ENCODE measurements at regions not wholly inside any gene's neighbourhood (a gene's known extent, or its start where the extent isn't known, plus 50 kb on each side); places are given as distances from the start of the nearest gene placed in this dataset.

DNA sequence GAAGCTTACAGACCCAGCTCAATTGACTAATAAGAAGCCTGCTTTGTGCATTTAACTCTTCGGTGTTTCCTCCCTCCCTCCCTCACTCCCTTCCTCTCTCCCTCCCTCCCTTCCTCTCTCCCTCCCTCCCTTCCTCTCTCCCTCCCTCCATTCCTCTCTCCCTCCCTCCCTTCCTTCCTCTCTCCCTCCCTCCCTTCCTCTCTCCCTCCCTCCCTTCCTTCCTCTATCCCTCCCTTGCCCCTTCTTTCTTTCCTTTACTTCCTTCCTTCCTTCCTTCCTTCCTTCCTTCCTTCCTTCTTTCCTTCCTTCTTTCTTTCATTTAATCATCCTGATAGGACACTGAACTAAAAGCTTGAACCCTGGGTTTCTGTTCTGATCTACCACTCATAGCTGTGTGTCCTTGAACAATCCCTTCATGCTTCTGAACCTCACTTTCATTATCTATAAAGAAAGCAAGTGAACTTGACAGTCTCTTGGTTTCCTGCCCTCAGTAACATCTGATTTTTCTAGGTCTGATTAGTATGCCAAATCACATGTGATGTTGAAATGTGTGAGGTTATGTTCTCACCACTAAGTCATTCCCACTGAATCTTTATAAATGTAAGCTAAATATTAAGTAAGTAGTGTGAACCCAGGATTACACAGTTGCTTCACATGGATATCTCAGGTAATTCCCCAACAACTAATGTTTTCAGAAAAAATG lies 132.3 kb upstream of the BMP2 start:
- Histone ChIP-seq H3K36me3 (ENCODE audit: control insufficient read depth, insufficient read depth, low read length, severe bottlenecking) (no peaks in the 10 kb centered on the region), H3K4me1 (ENCODE audit: control insufficient read depth, insufficient read depth, low read length) (peaks cover 27% of the 10 kb centered on the region), H3K9ac (ENCODE audit: low read length) (no peak overlapping the region), H3K27me3 (replicated peaks; ENCODE audit: control insufficient read depth, insufficient read depth, low read length) (peaks cover 5% of the 10 kb centered on the region), H3K4me3 (ENCODE audit: low read length) (no peak overlapping the region), H3K9me3 (ENCODE audit: control insufficient read depth, low read length) (no peaks in the 10 kb centered on the region)
- DNase-seq (ENCODE audit: low read depth) = no peak

DNA sequence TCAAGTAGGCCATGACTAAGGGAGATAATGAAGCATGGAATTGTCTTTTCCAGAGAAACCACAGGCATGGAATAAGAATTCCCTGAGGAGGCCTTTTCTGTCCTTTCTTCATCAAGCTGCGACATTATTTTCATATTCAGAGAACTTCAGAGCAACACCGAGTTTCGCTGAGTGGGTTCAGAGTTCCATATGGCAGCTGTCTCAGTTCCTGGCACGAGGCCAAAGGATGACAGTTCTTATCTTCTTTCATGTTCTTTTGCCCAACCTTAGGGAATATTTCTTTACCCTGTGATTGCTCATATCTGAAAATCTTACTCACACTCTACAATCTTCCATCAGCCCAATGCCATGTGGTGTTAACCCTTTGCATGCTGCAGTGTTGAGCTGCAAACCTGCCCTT lies 135.3 kb upstream of the BMP2 start:
- peaks cover 6% of the 10 kb centered on the region for H3K27me3 ChIP-seq (replicated peaks; ENCODE audit: control insufficient read depth, insufficient read depth, low read length)
- peaks cover 26% of the 10 kb centered on the region for H3K4me1 ChIP-seq (ENCODE audit: control insufficient read depth, insufficient read depth, low read length)
- H3K4me3 ChIP-seq (ENCODE audit: low read length) = no peak overlapping the region
- H3K36me3 ChIP-seq (ENCODE audit: control insufficient read depth, insufficient read depth, low read length, severe bottlenecking) = no peaks in the 10 kb centered on the region
- no peak overlapping the region for H3K9ac ChIP-seq (ENCODE audit: low read length)
- DNase-seq (ENCODE audit: low read depth) = no peak
- H3K9me3 ChIP-seq (ENCODE audit: control insufficient read depth, low read length) = no peaks in the 10 kb centered on the region

DNA sequence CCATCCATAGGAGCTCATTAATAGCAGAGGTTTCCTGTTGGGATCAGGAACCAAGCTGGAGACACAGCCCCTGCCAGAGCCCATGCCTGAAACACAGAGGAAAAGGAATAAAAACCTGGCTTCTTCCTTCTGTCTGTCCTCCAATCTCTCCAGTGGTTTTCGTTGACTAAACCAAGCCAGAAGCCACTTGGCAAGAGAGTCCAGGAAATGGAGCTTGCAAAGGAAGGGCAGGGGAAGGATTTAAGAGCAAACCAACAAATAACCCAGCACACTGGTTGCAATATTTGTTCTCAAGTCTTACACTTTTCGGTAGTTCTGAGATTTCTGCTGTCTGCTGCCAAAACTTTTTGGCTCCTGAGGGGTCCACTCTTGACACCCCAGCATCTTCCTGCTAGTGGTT lies 137.0 kb upstream of the BMP2 start:
- Histone ChIP-seq H3K36me3 (ENCODE audit: control insufficient read depth, insufficient read depth, low read length, severe bottlenecking) (no peaks in the 10 kb centered on the region), H3K9me3 (ENCODE audit: control insufficient read depth, low read length) (no peaks in the 10 kb centered on the region)
- no peak for DNase-seq (ENCODE audit: low read depth)

DNA sequence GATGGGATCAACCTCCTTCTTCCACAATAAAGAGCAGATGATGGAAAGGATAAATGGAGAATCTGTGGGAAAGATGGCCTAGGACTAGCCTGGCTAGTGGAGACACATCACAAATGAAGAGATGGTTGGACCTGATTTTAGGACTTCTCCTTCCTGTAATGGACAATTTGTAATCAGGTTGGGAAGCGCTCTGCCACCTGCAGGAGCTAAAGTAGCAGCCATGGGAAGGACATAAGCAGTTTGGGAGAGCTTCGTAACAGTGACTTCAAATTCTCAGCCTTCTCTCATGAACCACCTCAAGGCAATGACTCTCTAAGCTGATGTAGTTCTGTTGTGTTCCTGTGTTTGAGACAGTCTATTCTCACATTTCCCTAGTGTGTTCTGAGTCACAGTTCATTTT lies 137.9 kb upstream of the BMP2 start:
- H3K4me3 ChIP-seq (ENCODE audit: low read length) = no peak overlapping the region
- H3K9ac ChIP-seq (ENCODE audit: low read length) = no peak overlapping the region
- peaks cover 6% of the 10 kb centered on the region for H3K27me3 ChIP-seq (replicated peaks; ENCODE audit: control insufficient read depth, insufficient read depth, low read length)
- no peaks in the 10 kb centered on the region for H3K36me3 ChIP-seq (ENCODE audit: control insufficient read depth, insufficient read depth, low read length, severe bottlenecking)
- no peaks in the 10 kb centered on the region for H3K9me3 ChIP-seq (ENCODE audit: control insufficient read depth, low read length)
- no peak for DNase-seq (ENCODE audit: low read depth)
- peaks cover 8% of the 10 kb centered on the region for H3K4me1 ChIP-seq (ENCODE audit: control insufficient read depth, insufficient read depth, low read length)

More for the DNA sequence above, 137.0 kb upstream of the BMP2 start:
- H3K9ac ChIP-seq (ENCODE audit: low read length) = no peak overlapping the region
- no peak overlapping the region for H3K4me3 ChIP-seq (ENCODE audit: low read length)
- peaks cover 6% of the 10 kb centered on the region for H3K27me3 ChIP-seq (replicated peaks; ENCODE audit: control insufficient read depth, insufficient read depth, low read length)
- peaks cover 11% of the 10 kb centered on the region for H3K4me1 ChIP-seq (ENCODE audit: control insufficient read depth, insufficient read depth, low read length)

DNA sequence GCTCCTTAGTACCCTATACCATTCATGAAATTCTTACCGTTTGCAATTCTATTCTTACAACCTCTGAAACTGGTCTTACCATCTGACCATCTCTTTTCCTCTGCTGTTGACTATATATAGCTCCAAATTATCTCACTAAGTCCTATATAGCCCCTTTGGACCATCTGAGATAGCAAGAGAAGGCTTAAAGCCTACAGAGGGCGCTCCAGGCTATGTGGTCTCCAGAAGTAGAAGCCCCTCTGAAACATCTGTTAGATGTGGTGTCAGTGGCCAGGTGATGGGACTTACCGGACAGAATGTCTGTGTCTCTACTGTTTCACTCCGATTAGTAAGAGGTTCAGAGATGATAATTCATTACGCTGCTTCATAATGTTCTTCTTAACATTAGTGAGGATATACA lies 140.7 kb upstream of the BMP2 start:
- Histone ChIP-seq H3K4me1 (ENCODE audit: control insufficient read depth, insufficient read depth, low read length) (no peaks in the 10 kb centered on the region), H3K36me3 (ENCODE audit: control insufficient read depth, insufficient read depth, low read length, severe bottlenecking) (no peaks in the 10 kb centered on the region), H3K4me3 (ENCODE audit: low read length) (no peak overlapping the region), H3K27me3 (replicated peaks; ENCODE audit: control insufficient read depth, insufficient read depth, low read length) (peaks cover 6% of the 10 kb centered on the region), H3K9me3 (ENCODE audit: control insufficient read depth, low read length) (no peaks in the 10 kb centered on the region), H3K9ac (ENCODE audit: low read length) (no peak overlapping the region)
- no peak for DNase-seq (ENCODE audit: low read depth)

DNA sequence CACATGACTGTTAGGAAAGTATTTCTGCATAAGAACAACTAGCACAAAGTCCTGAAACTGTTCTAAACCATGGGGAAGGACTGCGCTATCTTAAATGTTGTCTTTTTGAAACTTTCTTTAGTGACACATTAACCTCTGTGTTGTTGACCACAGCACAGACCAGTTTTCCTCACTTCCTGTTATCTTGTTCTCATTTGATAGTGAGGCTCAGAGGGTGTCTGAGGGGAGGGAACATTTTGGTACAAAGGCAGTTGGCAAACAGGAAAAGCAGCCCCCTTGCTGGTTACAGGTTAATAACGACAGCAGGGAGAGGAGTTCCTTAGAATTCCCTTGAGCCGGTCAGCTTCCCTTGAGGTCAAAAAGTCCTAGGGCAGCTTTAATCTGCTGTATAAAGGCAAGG lies 143.5 kb upstream of the BMP2 start:
- no peak for DNase-seq (ENCODE audit: low read depth)
- Histone ChIP-seq H3K9ac (ENCODE audit: low read length) (no peak overlapping the region), H3K36me3 (ENCODE audit: control insufficient read depth, insufficient read depth, low read length, severe bottlenecking) (no peaks in the 10 kb centered on the region), H3K27me3 (replicated peaks; ENCODE audit: control insufficient read depth, insufficient read depth, low read length) (peaks cover 6% of the 10 kb centered on the region), H3K4me1 (ENCODE audit: control insufficient read depth, insufficient read depth, low read length) (no peaks in the 10 kb centered on the region), H3K4me3 (ENCODE audit: low read length) (no peak overlapping the region), H3K9me3 (ENCODE audit: control insufficient read depth, low read length) (no peaks in the 10 kb centered on the region)

DNA sequence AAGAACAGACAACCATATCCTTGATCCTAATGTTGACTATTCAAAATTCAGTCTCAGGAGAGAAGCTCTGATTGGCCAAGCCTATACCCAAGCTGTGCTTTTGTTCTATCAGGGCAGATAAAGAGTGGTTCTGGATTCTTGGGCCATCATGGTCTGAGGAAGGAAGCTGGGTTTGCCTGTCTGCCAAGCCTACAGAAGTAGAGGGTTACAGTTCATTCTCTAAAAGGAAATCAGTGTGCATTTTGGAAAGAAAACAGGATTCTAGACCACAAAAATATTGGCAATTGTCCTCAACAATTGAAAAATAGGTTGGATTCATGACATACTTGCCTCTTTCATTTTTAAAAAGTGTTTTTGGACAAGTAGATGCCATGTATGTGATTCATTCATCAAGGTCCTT lies 145.4 kb upstream of the BMP2 start:
- no peak overlapping the region for H3K4me3 ChIP-seq (ENCODE audit: low read length)
- no peak for DNase-seq (ENCODE audit: low read depth)
- no peaks in the 10 kb centered on the region for H3K27me3 ChIP-seq (replicated peaks; ENCODE audit: control insufficient read depth, insufficient read depth, low read length)
- H3K4me1 ChIP-seq (ENCODE audit: control insufficient read depth, insufficient read depth, low read length) = no peaks in the 10 kb centered on the region
- no peaks in the 10 kb centered on the region for H3K36me3 ChIP-seq (ENCODE audit: control insufficient read depth, insufficient read depth, low read length, severe bottlenecking)
- H3K9ac ChIP-seq (ENCODE audit: low read length) = no peak overlapping the region
- H3K9me3 ChIP-seq (ENCODE audit: control insufficient read depth, low read length) = no peaks in the 10 kb centered on the region

DNA sequence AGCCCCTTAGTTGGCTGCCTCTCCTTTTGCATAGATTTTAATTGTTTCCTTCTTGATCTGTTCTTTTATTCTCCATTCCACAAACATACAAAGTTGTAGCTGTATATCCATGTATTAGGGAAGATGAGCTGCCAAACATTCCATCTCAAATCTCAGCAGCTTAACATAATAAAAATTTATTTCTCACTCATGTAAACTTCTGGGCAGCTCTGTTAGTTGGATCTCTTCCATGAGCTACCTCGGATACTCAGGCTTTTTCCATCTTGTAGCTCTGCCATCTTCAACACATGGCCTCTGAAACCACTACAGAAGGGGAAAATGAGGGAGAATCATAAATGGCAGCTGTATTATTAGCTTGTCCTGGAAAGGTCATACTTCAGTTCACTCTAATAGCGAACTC lies 149.4 kb upstream of the BMP2 start:
- Histone ChIP-seq H3K4me3 (ENCODE audit: low read length) (no peak overlapping the region), H3K27me3 (replicated peaks; ENCODE audit: control insufficient read depth, insufficient read depth, low read length) (no peaks in the 10 kb centered on the region), H3K9me3 (ENCODE audit: control insufficient read depth, low read length) (no peaks in the 10 kb centered on the region), H3K4me1 (ENCODE audit: control insufficient read depth, insufficient read depth, low read length) (no peaks in the 10 kb centered on the region), H3K9ac (ENCODE audit: low read length) (no peak overlapping the region), H3K36me3 (ENCODE audit: control insufficient read depth, insufficient read depth, low read length, severe bottlenecking) (no peaks in the 10 kb centered on the region)
- DNase-seq (ENCODE audit: low read depth) = no peak

DNA sequence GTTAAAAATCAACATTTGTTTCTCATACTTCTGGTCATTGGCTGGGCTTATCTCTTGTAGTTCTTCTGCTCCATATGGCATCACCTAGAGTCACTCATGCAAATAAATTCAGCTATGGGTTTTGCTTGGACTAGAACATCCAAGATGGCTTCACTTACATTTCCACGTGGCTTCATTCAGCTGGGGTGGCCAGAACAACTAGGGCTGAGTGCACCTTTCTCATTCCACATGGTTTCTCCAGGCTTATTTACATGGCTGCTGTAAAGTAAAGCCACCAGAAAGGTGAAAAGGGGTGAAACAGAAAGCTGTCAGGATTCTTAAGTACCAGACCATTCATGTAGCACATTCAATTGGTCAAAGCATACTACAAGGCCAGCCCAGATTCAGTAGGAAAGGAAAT lies 151.1 kb upstream of the BMP2 start:
- H3K36me3 ChIP-seq (ENCODE audit: control insufficient read depth, insufficient read depth, low read length, severe bottlenecking) = no peaks in the 10 kb centered on the region
- no peak for DNase-seq (ENCODE audit: low read depth)
- no peak overlapping the region for H3K4me3 ChIP-seq (ENCODE audit: low read length)
- no peak overlapping the region for H3K9ac ChIP-seq (ENCODE audit: low read length)
- H3K9me3 ChIP-seq (ENCODE audit: control insufficient read depth, low read length) = no peaks in the 10 kb centered on the region
- H3K27me3 ChIP-seq (replicated peaks; ENCODE audit: control insufficient read depth, insufficient read depth, low read length) = peaks cover 6% of the 10 kb centered on the region
- no peaks in the 10 kb centered on the region for H3K4me1 ChIP-seq (ENCODE audit: control insufficient read depth, insufficient read depth, low read length)

DNA sequence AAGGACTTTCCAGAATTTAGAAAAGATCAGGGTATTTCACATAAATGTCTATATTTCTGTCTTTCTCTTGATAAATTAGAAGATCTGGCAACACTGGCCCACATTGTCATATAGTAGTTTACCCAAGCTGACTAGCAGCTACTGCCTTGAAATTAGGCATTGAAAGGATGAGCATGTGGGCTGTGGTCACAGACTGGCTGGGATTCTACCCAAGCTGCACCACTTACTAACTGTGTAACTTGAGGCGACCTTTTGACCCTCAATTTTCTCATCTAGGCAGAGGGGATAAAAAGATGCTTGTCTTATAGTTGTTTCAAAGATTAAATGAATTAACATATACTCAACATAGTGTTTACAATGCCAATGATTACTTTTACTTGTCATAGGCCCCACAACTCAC lies 152.7 kb upstream of the BMP2 start:
- Histone ChIP-seq H3K36me3 (ENCODE audit: control insufficient read depth, insufficient read depth, low read length, severe bottlenecking) (no peaks in the 10 kb centered on the region), H3K9me3 (ENCODE audit: control insufficient read depth, low read length) (no peaks in the 10 kb centered on the region), H3K27me3 (replicated peaks; ENCODE audit: control insufficient read depth, insufficient read depth, low read length) (peaks cover 6% of the 10 kb centered on the region), H3K4me1 (ENCODE audit: control insufficient read depth, insufficient read depth, low read length) (no peaks in the 10 kb centered on the region), H3K9ac (ENCODE audit: low read length) (no peak overlapping the region), H3K4me3 (ENCODE audit: low read length) (no peak overlapping the region)
- no peak for DNase-seq (ENCODE audit: low read depth)

DNA sequence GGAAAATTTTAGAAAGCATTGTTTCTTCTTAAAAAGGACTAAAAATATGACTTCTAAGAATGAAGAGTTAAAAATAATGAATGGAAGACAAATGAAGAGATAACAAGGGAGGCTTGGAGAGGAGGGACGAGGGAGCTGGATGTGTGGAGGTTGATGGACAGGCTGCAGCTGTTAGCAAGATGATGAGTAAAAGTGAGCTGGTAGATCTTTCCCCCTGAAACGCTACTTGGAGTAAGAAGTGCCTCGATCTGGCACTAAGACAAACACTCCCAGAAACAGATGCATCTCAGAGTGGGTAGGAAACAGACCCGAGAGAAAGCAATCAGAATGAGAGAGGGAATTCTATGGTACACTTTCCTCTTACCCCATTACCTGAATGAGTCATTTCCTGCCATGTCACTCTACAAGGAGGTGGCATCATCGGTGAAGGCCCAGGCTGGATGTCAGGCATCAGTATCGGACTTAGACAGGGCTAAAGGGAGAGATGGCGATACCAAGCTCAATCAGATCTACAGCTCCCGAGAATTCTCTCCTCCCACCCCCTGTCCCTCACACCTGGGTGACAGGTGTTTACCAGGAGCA lies 154.1 kb upstream of the BMP2 start:
- Histone ChIP-seq H3K9ac (ENCODE audit: low read length) (no peak overlapping the region), H3K36me3 (ENCODE audit: control insufficient read depth, insufficient read depth, low read length, severe bottlenecking) (no peaks in the 10 kb centered on the region), H3K4me3 (ENCODE audit: low read length) (no peak overlapping the region), H3K27me3 (replicated peaks; ENCODE audit: control insufficient read depth, insufficient read depth, low read length) (peaks cover 6% of the 10 kb centered on the region), H3K4me1 (ENCODE audit: control insufficient read depth, insufficient read depth, low read length) (no peaks in the 10 kb centered on the region), H3K9me3 (ENCODE audit: control insufficient read depth, low read length) (no peaks in the 10 kb centered on the region)
- DNase-seq (ENCODE audit: low read depth) = no peak

DNA sequence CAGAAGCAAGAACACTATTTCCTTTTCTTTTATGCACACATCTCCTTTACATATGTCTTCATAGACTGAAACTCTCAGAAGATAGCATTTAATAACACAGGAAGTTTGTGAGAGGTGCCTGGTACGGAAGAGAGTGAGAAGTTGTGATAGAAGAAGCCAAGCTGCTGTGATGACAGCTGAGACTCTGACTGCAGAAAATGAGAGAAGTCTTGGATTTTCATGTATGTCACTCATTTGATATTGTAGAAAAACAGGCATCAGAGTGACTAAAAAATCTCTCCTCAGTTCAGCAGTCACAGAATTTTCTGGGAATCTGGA lies 154.9 kb upstream of the BMP2 start:
- H3K9me3 ChIP-seq (ENCODE audit: control insufficient read depth, low read length) = no peaks in the 10 kb centered on the region
- no peaks in the 10 kb centered on the region for H3K36me3 ChIP-seq (ENCODE audit: control insufficient read depth, insufficient read depth, low read length, severe bottlenecking)
- peaks cover 11% of the 10 kb centered on the region for H3K27me3 ChIP-seq (replicated peaks; ENCODE audit: control insufficient read depth, insufficient read depth, low read length)
- no peak overlapping the region for H3K9ac ChIP-seq (ENCODE audit: low read length)
- H3K4me3 ChIP-seq (ENCODE audit: low read length) = no peak overlapping the region
- no peak for DNase-seq (ENCODE audit: low read depth)
- no peaks in the 10 kb centered on the region for H3K4me1 ChIP-seq (ENCODE audit: control insufficient read depth, insufficient read depth, low read length)
